GM23338 (cell line): ENCODE measurements at regions not wholly inside any gene's neighbourhood (a gene's known extent, or its start where the extent isn't known, plus 50 kb on each side); places are given as distances from the start of the nearest gene placed in this dataset.

Experiments used
- ATAC-seq: fragments of 200-7000 bp; cut with Tn5 transposase; 3 replicates; pipeline ENCODE4 v1.9.1; 2020
- DNase-seq: peaks from one replicate; pipeline ENCODE4 v3.0.0-alpha.2; 2015; ENCODE audit warnings: low spot score
- H2AFZ ChIP-seq: fragments of 200-600 bp; sonication (generic); 2 replicates; pipeline ENCODE4 v1.8.0; 2016; ENCODE audit warnings: antibody characterized with exemption, mild to moderate bottlenecking, moderate library complexity
- H3F3A ChIP-seq: fragments of 200-600 bp; sonication (generic); replicated peaks from 2 replicates; pipeline ENCODE4 v1.8.0; 2017; ENCODE audit warnings: antibody characterized with exemption, mixed run types, low read depth
- H3K27ac ChIP-seq: fragments of 200-600 bp; sonication (generic); 2 replicates; pipeline ENCODE4 v1.6.1; 2016; ENCODE audit warnings: low read depth
- H3K27me3 ChIP-seq: fragments of 200-600 bp; sonication (generic); 2 replicates; pipeline ENCODE4 v1.8.0; 2016; ENCODE audit warnings: mild to moderate bottlenecking, mixed run types, moderate library complexity; ENCODE audit not compliant: insufficient read depth
- H3K36me3 ChIP-seq: fragments of 200-600 bp; sonication (generic); 2 replicates; pipeline ENCODE4 v1.8.0; 2016; ENCODE audit warnings: mild to moderate bottlenecking; ENCODE audit not compliant: insufficient read depth
- H3K4me1 ChIP-seq: fragments of 200-600 bp; sonication (generic); 2 replicates; pipeline ENCODE4 v1.8.0; 2016; ENCODE audit warnings: mild to moderate bottlenecking, moderate library complexity; ENCODE audit not compliant: insufficient read depth
- H3K4me2 ChIP-seq: fragments of 200-600 bp; sonication (generic); 2 replicates; pipeline ENCODE4 v1.7.1; 2017; ENCODE audit warnings: mixed run types
- H3K4me3 ChIP-seq: fragments of 200-600 bp; sonication (generic); 2 replicates; pipeline ENCODE4 v1.6.1; 2016; ENCODE audit warnings: mixed run types
- H3K79me2 ChIP-seq: fragments of 200-600 bp; sonication (generic); replicated peaks from 2 replicates; pipeline ENCODE4 v1.8.0; 2017; ENCODE audit warnings: mild to moderate bottlenecking; ENCODE audit not compliant: insufficient read depth
- H3K9me2 ChIP-seq: fragments of 200-600 bp; sonication (generic); 2 replicates; pipeline ENCODE4 v1.8.0; 2017; ENCODE audit not compliant: insufficient read depth
- H4K20me1 ChIP-seq: fragments of 200-600 bp; sonication (generic); replicated peaks from 2 replicates; pipeline ENCODE4 v1.8.0; 2017; ENCODE audit warnings: mild to moderate bottlenecking; ENCODE audit not compliant: insufficient read depth
- H3K27ac Mint-ChIP-seq: 2 replicates; pipeline ENCODE4 v1.8.0; 2020; ENCODE audit warnings: inconsistent platforms, mild to moderate bottlenecking, moderate library complexity, mixed read lengths
- H3K27me3 Mint-ChIP-seq: 3 replicates; pipeline ENCODE4 v1.8.0; 2022; ENCODE audit warnings: low read depth, mild to moderate bottlenecking, moderate library complexity, mixed read lengths, inconsistent platforms; ENCODE audit not compliant: insufficient read depth, poor library complexity
- H3K36me3 Mint-ChIP-seq: 3 replicates; pipeline ENCODE4 v1.8.0; 2021; ENCODE audit warnings: low read depth, mild to moderate bottlenecking, inconsistent platforms, moderate library complexity, mixed read lengths
- H3K4me1 Mint-ChIP-seq: 3 replicates; pipeline ENCODE4 v1.8.0; 2020; ENCODE audit warnings: mild to moderate bottlenecking, inconsistent platforms, mixed read lengths
- H3K4me3 Mint-ChIP-seq: 3 replicates; pipeline ENCODE4 v1.8.0; 2021; ENCODE audit warnings: moderate library complexity, mild to moderate bottlenecking, inconsistent platforms, mixed read lengths
- H3K9me3 Mint-ChIP-seq: 3 replicates; pipeline ENCODE4 v1.8.0; 2020; ENCODE audit warnings: moderate library complexity, mild to moderate bottlenecking, inconsistent platforms, mixed read lengths
- CREB1 ChIP-seq: fragments of 250-450 bp; sonication (Bioruptor Pico); IDR thresholded peaks from 2 replicates; pipeline ENCODE4 v1.5.0; 2020; ENCODE audit warnings: low read depth, mild to moderate bottlenecking, moderate library complexity
- CTCF ChIP-seq, 2 experiments: fragments of 200-600 bp in 1 of 2; sonication (generic) in 1 of 2; conservative IDR thresholded peaks; 2 replicates each; pipeline versions ENCODE4 v1.5.1 to v1.6.1; 2016 to 2017; ENCODE audit warnings: antibody characterized with exemption in 2 of 2, low read depth in 2 of 2, mild to moderate bottlenecking in 2 of 2, moderate library complexity in 1 of 2
- JUNB ChIP-seq: IDR thresholded peaks from one replicate; pipeline ENCODE4 v1.6.1; 2016; ENCODE audit warnings: antibody characterized with exemption; ENCODE audit not compliant: unreplicated experiment
- NANOG ChIP-seq: IDR thresholded peaks from 2 replicates; pipeline ENCODE4 v1.6.1; 2016; ENCODE audit warnings: antibody characterized with exemption, borderline replicate concordance
- POLR2AphosphoS5 ChIP-seq: IDR thresholded peaks from 2 replicates; pipeline ENCODE4 v1.6.1; 2016; ENCODE audit warnings: antibody characterized with exemption, low read depth
- REST ChIP-seq: IDR thresholded peaks from one replicate; pipeline ENCODE4 v1.6.1; 2018; ENCODE audit warnings: antibody characterized with exemption; ENCODE audit not compliant: unreplicated experiment
- STAT1 ChIP-seq: IDR thresholded peaks from one replicate; pipeline ENCODE4 v1.6.1; 2016; ENCODE audit warnings: antibody characterized with exemption; ENCODE audit not compliant: unreplicated experiment
- ZNF331 ChIP-seq: fragments of 250-450 bp; sonication (Bioruptor Pico); IDR thresholded peaks from 2 replicates; pipeline ENCODE4 v1.5.0; 2020; ENCODE audit warnings: low read depth, mild to moderate bottlenecking, moderate library complexity
- ZNF462 ChIP-seq: fragments of 250-450 bp; sonication (Bioruptor Pico); IDR thresholded peaks from 2 replicates; pipeline ENCODE4 v1.5.0; 2020; ENCODE audit warnings: mild to moderate bottlenecking, moderate library complexity

GRCh38 chr19:28532765-28533341 is 680.1 kb downstream of the UQCRFS1 start (continued):
- no peak for TF ChIP-seq ZNF462 (CRISPR knock-in tag)

GRCh38 chr19:28531979-28532378 is 681.0 kb downstream of the UQCRFS1 start:
- H3K9me2 ChIP-seq: no peaks in the 10 kb centered on the region
- Mint-ChIP-seq H3K4me1 (peaks cover 13% of the 10 kb centered on the region), H3K9me3 (peaks cover 2% of the 10 kb centered on the region; the same call in 1 of the 3 replicates), H3K4me3 (no peak overlapping the region), H3K27ac (no peak overlapping the region), H3K27me3 (no peaks in the 10 kb centered on the region), H3K36me3 (no peaks in the 10 kb centered on the region)
- H3K36me3 ChIP-seq: no peaks in the 10 kb centered on the region
- no peaks in the 10 kb centered on the region for H3F3A ChIP-seq
- H3K27me3 ChIP-seq: no peaks in the 10 kb centered on the region
- H3K4me1 ChIP-seq: no peaks in the 10 kb centered on the region
- no peaks in the 10 kb centered on the region for H4K20me1 ChIP-seq
- no peak overlapping the region for H3K4me2 ChIP-seq
- ATAC-seq: no peak
- H3K4me3 ChIP-seq: no peak overlapping the region
- H3K79me2 ChIP-seq: no peaks in the 10 kb centered on the region
- H3K27ac ChIP-seq: no peak overlapping the region
- H2AFZ ChIP-seq: no peak overlapping the region
- DNase-seq: no peak
- TF ChIP-seq ZNF331 (CRISPR knock-in tag): no peak
- no peak for TF ChIP-seq STAT1
- no peak for TF ChIP-seq JUNB
- no peak for TF ChIP-seq NANOG
- no peak for TF ChIP-seq CTCF (conservative IDR thresholded peaks at IDR 0.05; ENCODE audit: low read depth in 2 of 2)
- no peak for TF ChIP-seq CREB1
- TF ChIP-seq REST: no peak
- TF ChIP-seq POLR2AphosphoS5: no peak
